Caco-2 (cell line): ENCODE measurements at regions not wholly inside any gene's neighbourhood (a gene's known extent, or its start where the extent isn't known, plus 50 kb on each side); places are given as distances from the start of the nearest gene placed in this dataset.

Experiments
- BruUV-seq: library from RNA; stranded (reverse); fragments of 400-500 nt; replicated peaks from 2 replicates; lab custom pipeline; 2021; lab: Mats Ljungman, UMichigan
- CTCF ChIA-PET: fragments of 300-600 bp; sonication (Branson Sonifier 250); formaldehyde crosslinking; loops from one replicate; lab custom pipeline; 2022; ENCODE audit warnings: antibody characterized with exemption; lab: Charles Lee
- POLR2A ChIA-PET: fragments of 300-600 bp; sonication (Branson Sonifier 250); formaldehyde crosslinking; loops from one replicate; lab custom pipeline; 2022; ENCODE audit warnings: antibody characterized with exemption; lab: Charles Lee
- DNase-seq, 2 experiments: peaks; one replicate each; pipeline versions ENCODE4 v3.0.0 to v3.0.0-alpha.2; 2020 to 2022
- H3K27me3 ChIP-seq: replicated peaks from 2 replicates; pipeline ENCODE4 v1.6.0; 2011; ENCODE audit warnings: low read length; ENCODE audit not compliant: control insufficient read depth, insufficient read depth
- H3K36me3 ChIP-seq: 2 replicates; pipeline ENCODE4 v1.5.1; 2011; ENCODE audit warnings: low read length; ENCODE audit not compliant: control insufficient read depth, insufficient read depth
- H3K4me1 ChIP-seq: fragments of 250-450 bp; sonication (Bioruptor Pico); 2 replicates; pipeline ENCODE4 v1.5.1; 2020; ENCODE audit warnings: mild to moderate bottlenecking
- H3K4me3 ChIP-seq: 2 replicates; pipeline ENCODE4 v1.5.1; 2011; ENCODE audit warnings: low read depth, mild to moderate bottlenecking, control low read depth, low read length
- H3K9me3 ChIP-seq: fragments of 250-450 bp; sonication (Bioruptor Pico); 2 replicates; pipeline ENCODE4 v1.5.1; 2020; ENCODE audit warnings: mild to moderate bottlenecking, moderate library complexity
- H3K27ac Mint-ChIP-seq: one replicate; pipeline ENCODE4 v1.8.0; 2022; ENCODE audit warnings: mixed read lengths; ENCODE audit not compliant: unreplicated experiment
- H3K27me3 Mint-ChIP-seq: one replicate; pipeline ENCODE4 v1.8.0; 2022; ENCODE audit warnings: mixed read lengths; ENCODE audit not compliant: insufficient read depth, unreplicated experiment
- H3K36me3 Mint-ChIP-seq: one replicate; pipeline ENCODE4 v1.8.0; 2022; ENCODE audit warnings: mild to moderate bottlenecking, mixed read lengths; ENCODE audit not compliant: insufficient read depth, unreplicated experiment
- H3K4me1 Mint-ChIP-seq: one replicate; pipeline ENCODE4 v1.8.0; 2022; ENCODE audit warnings: low read depth, mixed read lengths; ENCODE audit not compliant: unreplicated experiment
- H3K4me3 Mint-ChIP-seq: one replicate; pipeline ENCODE4 v1.8.0; 2022; ENCODE audit warnings: mild to moderate bottlenecking, moderate library complexity, mixed read lengths; ENCODE audit not compliant: unreplicated experiment
- H3K9me3 Mint-ChIP-seq: one replicate; pipeline ENCODE4 v1.8.0; 2022; ENCODE audit warnings: mixed read lengths; ENCODE audit not compliant: unreplicated experiment
- intact Hi-C: fragments of 100-400 bp; cut with micrococcal nuclease; formaldehyde crosslinking; loops from one replicate; pipeline ENCODE4 v1.10.0; 2022; ENCODE audit not compliant: unreplicated experiment
- TF ChIP-seq, protein P1 (sequence below), 2 experiments: fragments of 200-600 bp in 1 of 2; IDR thresholded peaks; 1 replicate in 1 of 2; 2 replicates in 1 of 2; pipeline versions ENCODE4 v1.5.1 to v1.8.0; 2011 to 2022; ENCODE audit warnings: antibody characterized with exemption in 1 of 2, control low read depth in 1 of 2, inconsistent platforms in 1 of 2, low read depth in 1 of 2, low read length in 1 of 2, mild to moderate bottlenecking in 1 of 2, moderate library complexity in 1 of 2; ENCODE audit not compliant: insufficient read depth in 1 of 2, severe bottlenecking in 1 of 2, unreplicated experiment in 1 of 2

DNA sequence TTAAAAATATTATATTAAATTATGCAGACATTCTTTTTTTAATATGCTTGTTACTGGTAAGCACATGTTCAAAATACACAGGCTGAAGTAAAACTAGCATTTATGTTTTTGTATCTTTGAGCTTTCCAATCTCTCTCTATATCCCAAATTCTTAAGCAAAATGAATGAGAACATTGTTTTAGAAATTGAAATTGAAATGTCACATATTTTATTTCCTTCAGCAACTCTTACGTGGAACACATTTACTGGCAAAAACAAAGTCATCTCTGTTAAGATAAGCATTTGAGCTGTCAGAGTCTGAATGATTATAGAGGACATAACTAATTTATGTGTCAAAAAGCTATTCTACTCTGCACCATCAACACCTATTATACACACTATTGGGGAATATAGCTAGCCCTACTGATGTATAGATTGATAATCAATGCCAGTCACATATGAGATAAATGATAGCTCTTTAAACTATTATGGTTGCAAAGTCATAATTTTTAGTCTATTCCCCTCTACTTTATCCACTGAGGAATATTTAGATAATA lies 535.4 kb upstream of the BCHE start:
- no peaks in the 10 kb centered on the region for H3K27me3 Mint-ChIP-seq
- no peak overlapping the region for H3K27ac Mint-ChIP-seq
- no TSS peak for BruUV-seq
- Histone ChIP-seq H3K36me3 (no peaks in the 10 kb centered on the region), H3K4me1 (no peaks in the 10 kb centered on the region), H3K4me3 (no peak overlapping the region), H3K27me3 (no peaks in the 10 kb centered on the region), H3K9me3 (no peaks in the 10 kb centered on the region)
- ChIA-PET CTCF (no interaction called here), POLR2A (no interaction called here)
- H3K4me3 Mint-ChIP-seq = no peak overlapping the region
- no peak for DNase-seq
- intact Hi-C loops = no loop called here
- TF ChIP-seq, protein P1, sequence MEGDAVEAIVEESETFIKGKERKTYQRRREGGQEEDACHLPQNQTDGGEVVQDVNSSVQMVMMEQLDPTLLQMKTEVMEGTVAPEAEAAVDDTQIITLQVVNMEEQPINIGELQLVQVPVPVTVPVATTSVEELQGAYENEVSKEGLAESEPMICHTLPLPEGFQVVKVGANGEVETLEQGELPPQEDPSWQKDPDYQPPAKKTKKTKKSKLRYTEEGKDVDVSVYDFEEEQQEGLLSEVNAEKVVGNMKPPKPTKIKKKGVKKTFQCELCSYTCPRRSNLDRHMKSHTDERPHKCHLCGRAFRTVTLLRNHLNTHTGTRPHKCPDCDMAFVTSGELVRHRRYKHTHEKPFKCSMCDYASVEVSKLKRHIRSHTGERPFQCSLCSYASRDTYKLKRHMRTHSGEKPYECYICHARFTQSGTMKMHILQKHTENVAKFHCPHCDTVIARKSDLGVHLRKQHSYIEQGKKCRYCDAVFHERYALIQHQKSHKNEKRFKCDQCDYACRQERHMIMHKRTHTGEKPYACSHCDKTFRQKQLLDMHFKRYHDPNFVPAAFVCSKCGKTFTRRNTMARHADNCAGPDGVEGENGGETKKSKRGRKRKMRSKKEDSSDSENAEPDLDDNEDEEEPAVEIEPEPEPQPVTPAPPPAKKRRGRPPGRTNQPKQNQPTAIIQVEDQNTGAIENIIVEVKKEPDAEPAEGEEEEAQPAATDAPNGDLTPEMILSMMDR (IDR thresholded peaks at IDR 0.05; ENCODE audit: insufficient read depth in 1 of 2, low read depth in 1 of 2, low read length in 1 of 2, severe bottlenecking in 1 of 2, unreplicated experiment in 1 of 2) = no peak
- H3K36me3 Mint-ChIP-seq = no peaks in the 10 kb centered on the region
- H3K9me3 Mint-ChIP-seq = peaks cover 30% of the 10 kb centered on the region
- peaks cover 7% of the 10 kb centered on the region for H3K4me1 Mint-ChIP-seq

DNA sequence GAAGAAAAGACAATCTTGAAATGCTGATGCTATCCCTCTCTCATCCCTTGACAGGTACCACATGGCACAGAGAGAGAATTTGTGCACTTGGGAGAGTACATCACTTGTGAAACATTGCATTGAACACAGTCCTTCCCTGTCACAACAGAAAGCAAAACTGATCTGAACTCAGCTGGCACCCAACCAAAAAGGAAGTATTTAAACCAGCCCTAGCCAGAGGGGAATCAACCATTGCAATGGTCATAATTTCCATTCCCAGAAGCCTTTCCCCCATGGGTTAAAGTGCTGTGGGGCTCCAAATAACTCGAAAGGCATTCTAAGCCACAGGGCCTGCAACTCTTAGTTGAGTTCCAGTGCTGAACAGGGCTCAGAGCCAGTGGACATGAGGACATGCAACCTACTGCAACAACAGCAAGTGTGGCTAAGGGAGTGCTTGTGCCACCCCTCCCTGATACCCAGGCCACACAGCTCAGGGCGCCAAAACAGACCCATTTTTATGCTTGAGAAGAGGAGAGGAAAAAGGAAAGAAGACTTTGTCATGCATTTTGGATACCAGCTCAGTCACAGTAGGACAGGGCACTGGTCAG lies 530.8 kb upstream of the BCHE start:
- intact Hi-C loops = no loop called here
- POLR2A ChIA-PET = no interaction called here

GRCh38 chr3:166362698-166363097 lies 525.5 kb upstream of the BCHE start:
- Histone ChIP-seq H3K4me1 (no peaks in the 10 kb centered on the region), H3K27me3 (no peaks in the 10 kb centered on the region), H3K36me3 (no peaks in the 10 kb centered on the region), H3K4me3 (no peak overlapping the region), H3K9me3 (no peaks in the 10 kb centered on the region)
- Mint-ChIP-seq H3K9me3 (no peaks in the 10 kb centered on the region), H3K4me1 (no peaks in the 10 kb centered on the region), H3K36me3 (no peaks in the 10 kb centered on the region), H3K4me3 (no peak overlapping the region), H3K27ac (no peak overlapping the region), H3K27me3 (no peaks in the 10 kb centered on the region)
- ChIA-PET CTCF (no interaction called here), POLR2A (no interaction called here)
- DNase-seq = no peak
- intact Hi-C loops = no loop called here
- TF ChIP-seq, protein P1 (IDR thresholded peaks at IDR 0.05; ENCODE audit: insufficient read depth in 1 of 2, low read depth in 1 of 2, low read length in 1 of 2, severe bottlenecking in 1 of 2, unreplicated experiment in 1 of 2) = no peak
- no TSS peak for BruUV-seq

More for the DNA sequence above, 530.8 kb upstream of the BCHE start:
- H3K36me3 ChIP-seq = no peaks in the 10 kb centered on the region
- Mint-ChIP-seq H3K9me3 (peaks cover 15% of the 10 kb centered on the region), H3K27me3 (no peaks in the 10 kb centered on the region), H3K27ac (no peak overlapping the region), H3K4me3 (no peak overlapping the region), H3K4me1 (peaks cover 7% of the 10 kb centered on the region), H3K36me3 (no peaks in the 10 kb centered on the region)
- H3K4me1 ChIP-seq = no peaks in the 10 kb centered on the region
- BruUV-seq = no TSS peak
- H3K9me3 ChIP-seq = no peaks in the 10 kb centered on the region
- no peak overlapping the region for H3K4me3 ChIP-seq
- TF ChIP-seq, protein P1 (IDR thresholded peaks at IDR 0.05; ENCODE audit: insufficient read depth in 1 of 2, low read depth in 1 of 2, low read length in 1 of 2, severe bottlenecking in 1 of 2, unreplicated experiment in 1 of 2) = no peak
- no peak for DNase-seq
- CTCF ChIA-PET = no interaction called here
- no peaks in the 10 kb centered on the region for H3K27me3 ChIP-seq
